PC-3 (cell line): ENCODE measurements at regions not wholly inside any gene's neighbourhood (a gene's known extent, or its start where the extent isn't known, plus 50 kb on each side); places are given as distances from the start of the nearest gene placed in this dataset.

Experiments
- ATAC-seq: fragments of 200-7000 bp; cut with Tn5 transposase; 2 replicates; pipeline ENCODE4 v1.9.1; 2020; ENCODE audit warnings: mild to moderate bottlenecking, moderate library complexity
- BruUV-seq: library from RNA; stranded (reverse); fragments of 400-500 nt; replicated peaks from 2 replicates; lab custom pipeline; 2021; lab: Mats Ljungman, UMichigan
- CTCF ChIA-PET: fragments of 300-600 bp; sonication (Branson Sonifier 250); formaldehyde crosslinking; loops from one replicate; lab custom pipeline; 2022; ENCODE audit warnings: antibody characterized with exemption; lab: Charles Lee
- POLR2A ChIA-PET: fragments of 300-600 bp; sonication (Branson Sonifier 250); formaldehyde crosslinking; loops from one replicate; lab custom pipeline; 2022; ENCODE audit warnings: antibody characterized with exemption; ENCODE audit not compliant: unreplicated experiment; lab: Charles Lee
- DNase-seq: peaks from one replicate; pipeline ENCODE4 v3.0.0-alpha.2; 2015
- H2AFZ ChIP-seq: fragments of 300-600 bp; sonication (generic); 2 replicates; pipeline ENCODE4 v1.6.0; 2016; ENCODE audit warnings: antibody characterized with exemption, low read length
- H3F3A ChIP-seq: fragments of 300-600 bp; sonication (generic); one replicate; pipeline ENCODE4 v1.6.0; 2017; ENCODE audit warnings: antibody characterized with exemption, low read length, control low read depth, mild to moderate bottlenecking; ENCODE audit not compliant: unreplicated experiment
- H3K27ac ChIP-seq: fragments of 300-600 bp; sonication (generic); 2 replicates; pipeline ENCODE4 v1.5.1; 2016; ENCODE audit warnings: mild to moderate bottlenecking, low read length
- H3K27me3 ChIP-seq: fragments of 300-600 bp; sonication (generic); 2 replicates; pipeline ENCODE4 v1.6.1; 2016; ENCODE audit warnings: low read length, mixed read lengths
- H3K36me3 ChIP-seq: fragments of 300-600 bp; sonication (generic); 2 replicates; pipeline ENCODE4 v1.6.1; 2016; ENCODE audit warnings: low read depth, mixed run types, low read length, mixed read lengths
- H3K4me1 ChIP-seq: fragments of 300-600 bp; sonication (generic); 2 replicates; pipeline ENCODE4 v1.5.1; 2016; ENCODE audit warnings: low read length; ENCODE audit not compliant: insufficient read depth
- H3K4me2 ChIP-seq: fragments of 300-600 bp; sonication (generic); 2 replicates; pipeline ENCODE4 v1.6.0; 2016; ENCODE audit warnings: low read length
- H3K4me3 ChIP-seq: fragments of 300-600 bp; sonication (generic); 2 replicates; pipeline ENCODE4 v1.5.1; 2016; ENCODE audit warnings: mild to moderate bottlenecking, low read length, mixed read lengths
- H3K79me2 ChIP-seq: fragments of 300-600 bp; sonication (generic); 2 replicates; pipeline ENCODE4 v1.6.1; 2017; ENCODE audit warnings: low read length, mixed read lengths
- H3K9ac ChIP-seq: fragments of 300-600 bp; sonication (generic); 2 replicates; pipeline ENCODE4 v1.6.0; 2016; ENCODE audit warnings: mild to moderate bottlenecking, low read length
- H3K9me2 ChIP-seq: fragments of 300-600 bp; sonication (generic); replicated peaks from 2 replicates; pipeline ENCODE4 v1.6.1; 2016; ENCODE audit warnings: mixed run types, low read length, mixed read lengths
- H3K9me3 ChIP-seq: fragments of 300-600 bp; sonication (generic); 2 replicates; pipeline ENCODE4 v1.6.1; 2016; ENCODE audit warnings: low read length, mixed read lengths
- H4K20me1 ChIP-seq: fragments of 300-600 bp; sonication (generic); 2 replicates; pipeline ENCODE4 v1.6.1; 2016; ENCODE audit warnings: low read length, mixed read lengths
- EZH2 ChIP-seq: fragments of 300-600 bp; sonication (generic); IDR thresholded peaks from one replicate; pipeline ENCODE4 v1.6.1; 2017; ENCODE audit warnings: antibody characterized with exemption, mild to moderate bottlenecking, low read length; ENCODE audit not compliant: unreplicated experiment
- EZH2phosphoT487 ChIP-seq: fragments of 300-600 bp; sonication (generic); IDR thresholded peaks from 2 replicates; pipeline ENCODE4 v1.6.1; 2018; ENCODE audit warnings: mild to moderate bottlenecking, antibody characterized with exemption, low read length, borderline replicate concordance
- intact Hi-C: fragments of 100-400 bp; cut with micrococcal nuclease; formaldehyde crosslinking; loops from 2 replicates; pipeline ENCODE4 v1.9.0; 2023
- TF ChIP-seq, protein P1 (sequence below): fragments of 300-600 bp; sonication (generic); conservative IDR thresholded peaks from 2 replicates; pipeline ENCODE4 v1.5.1; 2017; ENCODE audit warnings: antibody characterized with exemption, low read depth, mild to moderate bottlenecking, low read length

DNA sequence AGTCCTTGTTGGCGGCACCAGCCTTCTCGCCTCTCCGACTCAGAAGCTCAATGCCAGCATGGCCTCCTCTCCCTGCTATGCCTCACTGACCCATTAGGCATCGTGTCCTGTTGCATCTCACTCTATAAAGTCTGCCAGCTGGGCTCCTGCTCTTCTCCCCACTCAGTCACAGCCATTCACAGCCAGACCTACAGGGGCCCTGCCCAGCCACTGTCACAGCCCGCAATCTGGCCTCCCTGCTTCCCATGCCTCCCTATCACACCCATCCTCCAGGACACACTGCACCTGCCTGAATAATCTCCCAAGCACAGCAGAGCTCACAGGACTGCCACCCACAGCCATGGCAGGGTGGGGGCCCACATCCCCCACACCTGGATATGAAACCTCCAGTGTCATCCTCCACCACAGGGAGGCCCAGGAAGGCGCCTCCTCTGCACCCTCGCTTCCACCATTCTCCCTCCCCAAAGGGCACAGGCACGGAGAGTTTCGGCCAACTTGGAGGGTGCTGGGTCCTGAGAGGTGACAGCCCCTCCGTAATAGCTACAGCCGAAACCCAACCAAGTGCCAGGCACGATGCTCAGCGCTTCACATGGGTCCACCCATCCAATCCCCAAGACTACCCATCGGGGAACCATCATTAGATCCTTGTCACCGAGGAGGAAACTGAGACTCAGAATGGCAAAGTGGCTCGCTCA lies 370.3 kb downstream of the BCL11B start:
- Histone ChIP-seq H3K4me2 (no peak overlapping the region), H3K27ac (no peak overlapping the region), H3K36me3 (no peaks in the 10 kb centered on the region), H3K27me3 (peaks cover 40% of the 10 kb centered on the region), H3F3A (no peaks in the 10 kb centered on the region), H2AFZ (no peak overlapping the region), H3K9ac (no peak overlapping the region), H3K4me3 (no peak overlapping the region), H3K4me1 (peaks cover 9% of the 10 kb centered on the region), H3K79me2 (no peaks in the 10 kb centered on the region), H3K9me3 (no peaks in the 10 kb centered on the region), H4K20me1 (no peaks in the 10 kb centered on the region), H3K9me2 (no peaks in the 10 kb centered on the region)
- TF ChIP-seq, protein P1, sequence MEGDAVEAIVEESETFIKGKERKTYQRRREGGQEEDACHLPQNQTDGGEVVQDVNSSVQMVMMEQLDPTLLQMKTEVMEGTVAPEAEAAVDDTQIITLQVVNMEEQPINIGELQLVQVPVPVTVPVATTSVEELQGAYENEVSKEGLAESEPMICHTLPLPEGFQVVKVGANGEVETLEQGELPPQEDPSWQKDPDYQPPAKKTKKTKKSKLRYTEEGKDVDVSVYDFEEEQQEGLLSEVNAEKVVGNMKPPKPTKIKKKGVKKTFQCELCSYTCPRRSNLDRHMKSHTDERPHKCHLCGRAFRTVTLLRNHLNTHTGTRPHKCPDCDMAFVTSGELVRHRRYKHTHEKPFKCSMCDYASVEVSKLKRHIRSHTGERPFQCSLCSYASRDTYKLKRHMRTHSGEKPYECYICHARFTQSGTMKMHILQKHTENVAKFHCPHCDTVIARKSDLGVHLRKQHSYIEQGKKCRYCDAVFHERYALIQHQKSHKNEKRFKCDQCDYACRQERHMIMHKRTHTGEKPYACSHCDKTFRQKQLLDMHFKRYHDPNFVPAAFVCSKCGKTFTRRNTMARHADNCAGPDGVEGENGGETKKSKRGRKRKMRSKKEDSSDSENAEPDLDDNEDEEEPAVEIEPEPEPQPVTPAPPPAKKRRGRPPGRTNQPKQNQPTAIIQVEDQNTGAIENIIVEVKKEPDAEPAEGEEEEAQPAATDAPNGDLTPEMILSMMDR, result no peak
- TF ChIP-seq EZH2phosphoT487 (no peak), EZH2 (no peak)
- CTCF ChIA-PET, result no interaction called here
- no TSS peak for BruUV-seq
- no peak for ATAC-seq
- DNase-seq, result no peak
- intact Hi-C loops, result no loop called here
- POLR2A ChIA-PET, result no interaction called here

DNA sequence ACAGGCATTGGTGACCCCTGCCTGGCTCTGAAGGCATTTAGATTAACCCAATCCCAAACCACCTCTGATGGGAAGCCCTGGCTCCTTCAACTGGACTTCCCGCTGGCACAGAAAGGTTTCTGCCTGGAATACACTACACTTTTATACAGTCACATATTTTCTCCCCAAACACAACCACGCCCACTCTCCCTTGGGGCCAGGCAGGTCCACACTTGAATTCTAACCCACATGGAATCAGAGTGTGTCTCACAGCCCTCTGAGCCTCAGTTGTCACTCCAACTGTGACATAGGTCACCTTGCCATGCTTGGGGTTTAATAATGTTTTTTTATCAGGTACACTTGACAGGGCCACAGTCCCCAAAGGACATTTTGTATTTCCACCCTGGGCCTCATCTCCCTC lies 368.6 kb downstream of the BCL11B start:
- Histone ChIP-seq H2AFZ (no peak overlapping the region), H3K4me3 (no peak overlapping the region), H3K27ac (no peak overlapping the region), H3K79me2 (no peaks in the 10 kb centered on the region), H4K20me1 (no peaks in the 10 kb centered on the region), H3K9ac (no peak overlapping the region), H3K36me3 (no peaks in the 10 kb centered on the region), H3F3A (no peaks in the 10 kb centered on the region), H3K9me2 (no peaks in the 10 kb centered on the region), H3K4me1 (peaks cover 11% of the 10 kb centered on the region), H3K27me3 (peaks cover 35% of the 10 kb centered on the region), H3K9me3 (no peaks in the 10 kb centered on the region), H3K4me2 (no peak overlapping the region)
- ATAC-seq (no peak), DNase-seq (no peak)
- TF ChIP-seq EZH2, result no peak
- TF ChIP-seq, protein P1, result no peak
- TF ChIP-seq EZH2phosphoT487, result no peak
- CTCF ChIA-PET, result no interaction called here
- BruUV-seq, result no TSS peak
- intact Hi-C loops, result no loop called here
- POLR2A ChIA-PET, result no interaction called here

DNA sequence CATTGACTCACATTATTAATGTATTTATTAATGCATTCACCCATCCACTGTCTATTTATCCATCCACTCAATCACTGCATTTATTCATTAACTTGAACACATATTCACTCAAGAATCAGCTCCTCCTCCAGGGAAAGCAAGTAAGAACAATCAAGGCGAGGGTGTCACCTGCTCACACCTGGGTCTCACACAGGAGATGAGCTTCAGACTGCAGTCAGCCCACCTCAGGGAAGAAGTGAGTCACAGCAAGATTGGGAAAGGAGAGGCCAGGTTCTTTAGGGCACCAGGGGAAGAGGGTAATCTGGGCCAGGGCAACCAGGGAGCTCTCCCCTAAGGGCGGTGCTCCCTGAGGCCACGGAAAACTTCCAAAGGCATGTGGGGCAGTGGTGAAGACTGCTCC lies 367.3 kb downstream of the BCL11B start:
- H3K36me3 ChIP-seq, result no peaks in the 10 kb centered on the region
- ATAC-seq (no peak), DNase-seq (no peak)
- no peaks in the 10 kb centered on the region for H3K9me3 ChIP-seq
- no peak overlapping the region for H3K4me3 ChIP-seq
- intact Hi-C loops, result no loop called here
- H3K27me3 ChIP-seq, result peaks cover 31% of the 10 kb centered on the region
- H3K79me2 ChIP-seq, result no peaks in the 10 kb centered on the region
- no peak overlapping the region for H2AFZ ChIP-seq
- no peaks in the 10 kb centered on the region for H3F3A ChIP-seq
- TF ChIP-seq EZH2phosphoT487 (no peak), EZH2 (no peak)
- TF ChIP-seq, protein P1, result no peak
- peaks cover 22% of the 10 kb centered on the region for H3K4me1 ChIP-seq
- no peaks in the 10 kb centered on the region for H4K20me1 ChIP-seq
- BruUV-seq, result no TSS peak
- no peak overlapping the region for H3K4me2 ChIP-seq
- no peak overlapping the region for H3K27ac ChIP-seq
- ChIA-PET POLR2A (no interaction called here), CTCF (no interaction called here)
- H3K9me2 ChIP-seq, result no peaks in the 10 kb centered on the region
- H3K9ac ChIP-seq, result no peak overlapping the region
